Transverse colon (tissue), 3 donors: ENCODE measurements at regions not wholly inside any gene's neighbourhood (a gene's known extent, or its start where the extent isn't known, plus 50 kb on each side); places are given as distances from the start of the nearest gene placed in this dataset.

Experiments
- POLR2A ChIP-seq: fragments of 450-650 bp; IDR thresholded peaks from one replicate; pipeline ENCODE4 v1.6.1; 2016; ENCODE audit warnings: antibody characterized with exemption, mild to moderate bottlenecking, moderate library complexity
- TF ChIP-seq, protein P1 (sequence below), 5 experiments: fragments of 200-600 bp in 3 of 5; fragments of 450-650 bp in 2 of 5; sonication (generic) in 3 of 5; IDR thresholded peaks; 1 replicate in 2 of 5; 2 replicates in 3 of 5; pipeline ENCODE4 v1.5.1; 2016 to 2017; ENCODE audit warnings: antibody characterized with exemption in 5 of 5, inconsistent platforms in 3 of 5, mild to moderate bottlenecking in 2 of 5, moderate library complexity in 1 of 5

GRCh38 chr14:53634793-53635192 lies 321.8 kb downstream of the BMP4 start:
- TF ChIP-seq, protein P1, sequence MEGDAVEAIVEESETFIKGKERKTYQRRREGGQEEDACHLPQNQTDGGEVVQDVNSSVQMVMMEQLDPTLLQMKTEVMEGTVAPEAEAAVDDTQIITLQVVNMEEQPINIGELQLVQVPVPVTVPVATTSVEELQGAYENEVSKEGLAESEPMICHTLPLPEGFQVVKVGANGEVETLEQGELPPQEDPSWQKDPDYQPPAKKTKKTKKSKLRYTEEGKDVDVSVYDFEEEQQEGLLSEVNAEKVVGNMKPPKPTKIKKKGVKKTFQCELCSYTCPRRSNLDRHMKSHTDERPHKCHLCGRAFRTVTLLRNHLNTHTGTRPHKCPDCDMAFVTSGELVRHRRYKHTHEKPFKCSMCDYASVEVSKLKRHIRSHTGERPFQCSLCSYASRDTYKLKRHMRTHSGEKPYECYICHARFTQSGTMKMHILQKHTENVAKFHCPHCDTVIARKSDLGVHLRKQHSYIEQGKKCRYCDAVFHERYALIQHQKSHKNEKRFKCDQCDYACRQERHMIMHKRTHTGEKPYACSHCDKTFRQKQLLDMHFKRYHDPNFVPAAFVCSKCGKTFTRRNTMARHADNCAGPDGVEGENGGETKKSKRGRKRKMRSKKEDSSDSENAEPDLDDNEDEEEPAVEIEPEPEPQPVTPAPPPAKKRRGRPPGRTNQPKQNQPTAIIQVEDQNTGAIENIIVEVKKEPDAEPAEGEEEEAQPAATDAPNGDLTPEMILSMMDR (IDR thresholded peaks at IDR 0.05): no peak
- no peak for TF ChIP-seq POLR2A
